Progenitor cell of endocrine pancreas (in vitro differentiated cells): ENCODE measurements at regions not wholly inside any gene's neighbourhood (a gene's known extent, or its start where the extent isn't known, plus 50 kb on each side); places are given as distances from the start of the nearest gene placed in this dataset.
"Not testable (repeated sequence)": the region's sequence is repeated elsewhere in the genome, so short reads cannot be mapped to it uniquely, and the experiment has no call there.

Experiments
- DNase-seq: peaks from one replicate; pipeline ENCODE4 v3.0.0; 2021; ENCODE audit warnings: low spot score; ENCODE audit not compliant: unreplicated experiment
- H3K27ac Mint-ChIP-seq: 2 replicates; pipeline ENCODE4 v1.8.0; 2021; ENCODE audit warnings: mild to moderate bottlenecking, moderate library complexity, mixed read lengths
- H3K27me3 Mint-ChIP-seq: 2 replicates; pipeline ENCODE4 v1.8.0; 2021; ENCODE audit warnings: mixed read lengths
- H3K36me3 Mint-ChIP-seq: 2 replicates; pipeline ENCODE4 v1.8.0; 2022; ENCODE audit warnings: mixed read lengths; ENCODE audit not compliant: insufficient read depth
- H3K4me1 Mint-ChIP-seq: 2 replicates; pipeline ENCODE4 v1.8.0; 2021; ENCODE audit warnings: low read depth, mixed read lengths
- H3K4me3 Mint-ChIP-seq: 2 replicates; pipeline ENCODE4 v1.8.0; 2021; ENCODE audit warnings: low read depth, mild to moderate bottlenecking, moderate library complexity, mixed read lengths
- H3K9me3 Mint-ChIP-seq: 2 replicates; pipeline ENCODE4 v1.8.0; 2021; ENCODE audit warnings: low read depth, mixed read lengths
- CTCF ChIP-seq: fragments of 200-600 bp; sonication (generic); IDR thresholded peaks from one replicate; pipeline ENCODE4 v1.5.0; 2021; ENCODE audit warnings: antibody characterized with exemption, mild to moderate bottlenecking; ENCODE audit not compliant: unreplicated experiment

GRCh38 chr9:2531481-2531880, 90.1 kb upstream of the VLDLR start:
- Mint-ChIP-seq H3K4me1 (no peaks in the 10 kb centered on the region), H3K4me3 (no peak overlapping the region), H3K27ac (no peak overlapping the region), H3K27me3 (no peaks in the 10 kb centered on the region), H3K36me3 (no peaks in the 10 kb centered on the region), H3K9me3 (no peaks in the 10 kb centered on the region)
- no peak for DNase-seq
- TF ChIP-seq CTCF, result no peak

- H3K4me3 Mint-ChIP-seq, result no peak overlapping the region
- no peak for TF ChIP-seq CTCF
- H3K36me3 Mint-ChIP-seq, result no peaks in the 10 kb centered on the region
- no peaks in the 10 kb centered on the region for H3K27me3 Mint-ChIP-seq
- H3K27ac Mint-ChIP-seq, result no peak overlapping the region
- H3K9me3 Mint-ChIP-seq, result no peaks in the 10 kb centered on the region
- no peaks in the 10 kb centered on the region for H3K4me1 Mint-ChIP-seq
- no peak for DNase-seq
Measured at GRCh38 chr9:2536511-2536910, 85.1 kb upstream of the VLDLR start.

- Mint-ChIP-seq H3K4me3 (no peak overlapping the region), H3K9me3 (peaks cover 15% of the 10 kb centered on the region), H3K4me1 (no peaks in the 10 kb centered on the region), H3K27ac (no peak overlapping the region), H3K36me3 (no peaks in the 10 kb centered on the region), H3K27me3 (peaks cover 3% of the 10 kb centered on the region)
- no peak for TF ChIP-seq CTCF
- no peak for DNase-seq
Measured at GRCh38 chr9:2545881-2546490, 75.6 kb upstream of the VLDLR start.

GRCh38 chr9:2555899-2556600, 65.5 kb upstream of the VLDLR start:
- not testable (repeated sequence) for H3K27ac Mint-ChIP-seq, DNase-seq, H3K36me3 Mint-ChIP-seq, H3K27me3 Mint-ChIP-seq, H3K4me3 Mint-ChIP-seq, H3K4me1 Mint-ChIP-seq
- peaks cover 13% of the 10 kb centered on the region for H3K9me3 Mint-ChIP-seq

- Mint-ChIP-seq H3K36me3 (peaks cover 3% of the 10 kb centered on the region), H3K27me3 (no peaks in the 10 kb centered on the region), H3K4me1 (peaks cover 4% of the 10 kb centered on the region), H3K27ac (no peak overlapping the region), H3K4me3 (no peak overlapping the region), H3K9me3 (peaks cover 18% of the 10 kb centered on the region)
- no peak for DNase-seq
- no peak for TF ChIP-seq CTCF
Measured at GRCh38 chr9:2557693-2558092, 63.9 kb upstream of the VLDLR start.
